Gastroesophageal sphincter (tissue), 4 donors: ENCODE measurements at regions not wholly inside any gene's neighbourhood (a gene's known extent, or its start where the extent isn't known, plus 50 kb on each side); places are given as distances from the start of the nearest gene placed in this dataset.

Experiments
- ATAC-seq: fragments of 150-250 bp; one replicate; pipeline ENCODE4 v1.9.1; 2016; ENCODE audit warnings: mild to moderate bottlenecking, moderate library complexity
- H3K27ac ChIP-seq, 4 donors: fragments of 200-600 bp; sonication (generic) in 3 of 4; 1 replicate in 3 of 4; 2 replicates in 1 of 4; pipeline ENCODE4 v1.5.1; 2016 to 2019
- H3K27me3 ChIP-seq: fragments of 200-600 bp; sonication (generic); one replicate; pipeline ENCODE4 v1.5.1; 2019
- H3K36me3 ChIP-seq, 2 donors: fragments of 200-600 bp; sonication (generic); one replicate each; pipeline ENCODE4 v1.5.1; 2019; ENCODE audit warnings: control low read depth in 1 of 2
- H3K4me1 ChIP-seq, 3 donors: fragments of 200-600 bp; sonication (generic); 1 replicate in 2 of 3; 2 replicates in 1 of 3; pipeline ENCODE4 v1.5.1; 2016 to 2019; ENCODE audit warnings: control low read depth in 2 of 3
- H3K4me3 ChIP-seq, 2 donors: fragments of 200-600 bp; sonication (generic); one replicate each; pipeline ENCODE4 v1.5.1; 2019; ENCODE audit warnings: mild to moderate bottlenecking in 1 of 2, moderate library complexity in 1 of 2
- H3K9me3 ChIP-seq, 3 donors: fragments of 200-600 bp; sonication (generic); one replicate each; pipeline ENCODE4 v1.5.1; 2017 to 2019; ENCODE audit warnings: control low read depth in 2 of 3
- CTCF ChIP-seq, 4 experiments: fragments of 200-600 bp in 2 of 4; fragments of 450-650 bp in 2 of 4; sonication (generic) in 1 of 4; IDR thresholded peaks; one replicate each; pipeline ENCODE4 v1.5.1; 2017 to 2019; ENCODE audit warnings: antibody characterized with exemption in 4 of 4, mild to moderate bottlenecking in 2 of 4, moderate library complexity in 2 of 4
- EP300 ChIP-seq: sonication (generic); formaldehyde crosslinking; IDR thresholded peaks from one replicate; pipeline ENCODE4 v1.6.1; 2017; ENCODE audit warnings: antibody characterized with exemption, mild to moderate bottlenecking
- POLR2A ChIP-seq, 2 donors: fragments of 450-650 bp; IDR thresholded peaks; one replicate each; pipeline ENCODE4 v1.6.1; 2017; ENCODE audit warnings: antibody characterized with exemption in 2 of 2, mild to moderate bottlenecking in 2 of 2, moderate library complexity in 1 of 2
- POLR2AphosphoS5 ChIP-seq: sonication (generic); formaldehyde crosslinking; IDR thresholded peaks from one replicate; pipeline ENCODE4 v1.6.1; 2017; ENCODE audit warnings: antibody characterized with exemption
- WGBS, 2 donors: methylation state at CpG; one replicate each; pipeline ENCODE4 v1.1.5; 2018; ENCODE audit warnings: low coverage in 1 of 2; 5-methylcytosine and 5-hydroxymethylcytosine counted together

- WGBS, 2 donors: 100% methylated on average over 1 of the region's 4 CpGs
- TF ChIP-seq POLR2AphosphoS5 (no peak), POLR2A (IDR thresholded peaks at IDR 0.05) (no peak)
Measured at GRCh38 chr14:53341324-53341723, 188.2 kb upstream of the DDHD1 start.

GRCh38 chr14:53338192-53338591 is 185.1 kb upstream of the DDHD1 start:
- Histone ChIP-seq H3K4me1 (no peaks in the 10 kb centered on the region), H3K36me3 (no peaks in the 10 kb centered on the region), H3K27ac (no peak overlapping the region), H3K9me3 (no peaks in the 10 kb centered on the region), H3K4me3 (no peak overlapping the region), H3K27me3 (no peaks in the 10 kb centered on the region)
- TF ChIP-seq CTCF (IDR thresholded peaks at IDR 0.05) (no peak), POLR2AphosphoS5 (no peak), EP300 (no peak), POLR2A (IDR thresholded peaks at IDR 0.05) (no peak)
- no peak for ATAC-seq
- WGBS, 2 donors: 76 to 95% methylated on average over 4 to 5 of the region's 5 CpGs

More at GRCh38 chr14:53341324-53341723, 188.2 kb upstream of the DDHD1 start:
- Histone ChIP-seq H3K36me3 (no peaks in the 10 kb centered on the region), H3K9me3 (no peaks in the 10 kb centered on the region), H3K4me3 (no peak overlapping the region), H3K4me1 (no peaks in the 10 kb centered on the region), H3K27ac (no peak overlapping the region), H3K27me3 (no peaks in the 10 kb centered on the region)
- no peak for ATAC-seq

GRCh38 chr14:53336729-53337128 is 183.6 kb upstream of the DDHD1 start:
- Histone ChIP-seq H3K4me1 (no peaks in the 10 kb centered on the region), H3K27ac (no peak overlapping the region), H3K27me3 (no peaks in the 10 kb centered on the region), H3K36me3 (no peaks in the 10 kb centered on the region), H3K4me3 (no peak overlapping the region), H3K9me3 (no peaks in the 10 kb centered on the region)
- no peak for ATAC-seq
- TF ChIP-seq EP300 (no peak), CTCF (IDR thresholded peaks at IDR 0.05) (no peak), POLR2AphosphoS5 (no peak), POLR2A (IDR thresholded peaks at IDR 0.05) (no peak)
- 100% methylated on average over 3 of the region's 3 CpGs for WGBS, 2 donors

- no peak for ATAC-seq
- Histone ChIP-seq H3K9me3 (no peaks in the 10 kb centered on the region), H3K27ac (no peak overlapping the region), H3K36me3 (no peaks in the 10 kb centered on the region), H3K4me1 (no peaks in the 10 kb centered on the region), H3K4me3 (no peak overlapping the region), H3K27me3 (no peaks in the 10 kb centered on the region)
- TF ChIP-seq POLR2A (IDR thresholded peaks at IDR 0.05): no peak
- no peak for TF ChIP-seq EP300
- no peak for TF ChIP-seq POLR2AphosphoS5
- no peak for TF ChIP-seq CTCF (IDR thresholded peaks at IDR 0.05)
- 88 to 92% methylated on average over 1 to 2 of the region's 2 CpGs for WGBS, 2 donors
Measured at GRCh38 chr14:53333809-53334208, 180.7 kb upstream of the DDHD1 start.

GRCh38 chr14:53331921-53332320 is 178.8 kb upstream of the DDHD1 start:
- WGBS, 2 donors: no CpG with 5 or more reads among the region's 1 CpG
- Histone ChIP-seq H3K36me3 (no peaks in the 10 kb centered on the region), H3K9me3 (no peaks in the 10 kb centered on the region), H3K4me3 (no peak overlapping the region), H3K27ac (no peak overlapping the region), H3K4me1 (no peaks in the 10 kb centered on the region), H3K27me3 (no peaks in the 10 kb centered on the region)
- TF ChIP-seq EP300: no peak
- TF ChIP-seq POLR2AphosphoS5: no peak
- no peak for TF ChIP-seq POLR2A (IDR thresholded peaks at IDR 0.05)
- no peak for TF ChIP-seq CTCF (IDR thresholded peaks at IDR 0.05)
- ATAC-seq: no peak
